Activated B cell treated with CpG ODN at 0.5 μM for 24 hours (primary cell): ENCODE measurements at regions not wholly inside any gene's neighbourhood (a gene's known extent, or its start where the extent isn't known, plus 50 kb on each side); places are given as distances from the start of the nearest gene placed in this dataset.

ENCODE experiments used
- ATAC-seq: fragments of 200-7000 bp; cut with Tn5 transposase; one replicate; pipeline ENCODE4 v1.10.0; 2021; ENCODE audit warnings: low read depth, mild to moderate bottlenecking, moderate library complexity
- CTCF ChIA-PET: fragments of 350-600 bp; sonication (Branson Sonifier 250); formaldehyde crosslinking; loops from one replicate; lab custom pipeline; 2021; ENCODE audit warnings: antibody characterized with exemption; lab: Charles Lee
- POLR2A ChIA-PET: fragments of 350-600 bp; sonication (Branson Sonifier 250); formaldehyde crosslinking; loops from one replicate; lab custom pipeline; 2021; ENCODE audit warnings: antibody characterized with exemption; lab: Charles Lee
- DNase-seq: peaks from one replicate; pipeline ENCODE4 v3.0.0; 2022
- H3K27ac Mint-ChIP-seq: one replicate; pipeline ENCODE4 v1.8.0; 2020; ENCODE audit warnings: mixed read lengths
- H3K27me3 Mint-ChIP-seq: one replicate; pipeline ENCODE4 v1.8.0; 2021; ENCODE audit warnings: mixed read lengths
- H3K36me3 Mint-ChIP-seq: one replicate; pipeline ENCODE4 v1.8.0; 2021; ENCODE audit warnings: low read depth, mixed read lengths
- H3K4me1 Mint-ChIP-seq: one replicate; pipeline ENCODE4 v1.8.0; 2021; ENCODE audit warnings: mixed read lengths
- H3K4me3 Mint-ChIP-seq: one replicate; pipeline ENCODE4 v1.8.0; 2020; ENCODE audit warnings: mild to moderate bottlenecking, mixed read lengths
- H3K9me3 Mint-ChIP-seq: one replicate; pipeline ENCODE4 v1.8.0; 2020; ENCODE audit warnings: mixed read lengths
- intact Hi-C: fragments of 100-400 bp; cut with micrococcal nuclease; formaldehyde crosslinking; loops from one replicate; pipeline ENCODE4 v1.15.1; 2024
- TF ChIP-seq, protein P1 (sequence below): fragments of 200-600 bp; IDR thresholded peaks from one replicate; pipeline ENCODE4 v1.8.0; 2022; ENCODE audit warnings: antibody characterized with exemption, mild to moderate bottlenecking

DNA sequence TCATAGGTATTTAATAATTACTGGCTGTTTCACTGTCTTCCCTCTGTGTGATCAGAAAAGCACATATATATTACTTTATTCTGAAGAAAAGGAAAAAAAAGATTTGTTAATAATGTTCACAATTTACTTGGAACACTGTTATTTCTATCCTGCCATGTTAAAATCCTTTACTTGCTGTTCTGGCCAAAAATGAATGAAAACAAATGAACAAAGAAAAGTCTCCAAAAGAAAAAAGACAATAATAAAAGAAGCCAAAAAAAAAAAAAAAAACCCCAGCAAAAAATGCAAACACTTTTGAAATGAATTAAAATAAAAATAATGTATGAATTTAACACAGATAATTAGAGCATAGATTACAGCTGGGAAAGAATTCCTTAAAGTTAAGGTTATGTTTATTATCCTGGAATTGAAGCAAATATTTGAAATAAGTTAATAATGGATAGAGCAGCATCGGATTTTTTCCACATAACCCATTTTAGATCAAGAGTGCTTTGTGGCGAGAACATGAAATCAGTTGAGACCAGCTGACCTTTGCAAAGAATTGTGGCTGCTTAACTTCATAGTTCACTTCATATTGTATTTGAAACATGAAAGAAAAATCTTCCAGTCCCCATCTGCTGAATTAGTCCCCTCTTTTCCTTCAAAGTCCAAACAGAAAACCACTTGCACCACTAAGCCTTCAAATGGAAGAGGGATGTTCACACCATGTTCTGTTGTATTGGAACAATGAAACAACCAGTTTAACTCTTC, 444.8 kb downstream of the ADAMTS20 start:
- CTCF ChIA-PET, result no interaction called here

DNA sequence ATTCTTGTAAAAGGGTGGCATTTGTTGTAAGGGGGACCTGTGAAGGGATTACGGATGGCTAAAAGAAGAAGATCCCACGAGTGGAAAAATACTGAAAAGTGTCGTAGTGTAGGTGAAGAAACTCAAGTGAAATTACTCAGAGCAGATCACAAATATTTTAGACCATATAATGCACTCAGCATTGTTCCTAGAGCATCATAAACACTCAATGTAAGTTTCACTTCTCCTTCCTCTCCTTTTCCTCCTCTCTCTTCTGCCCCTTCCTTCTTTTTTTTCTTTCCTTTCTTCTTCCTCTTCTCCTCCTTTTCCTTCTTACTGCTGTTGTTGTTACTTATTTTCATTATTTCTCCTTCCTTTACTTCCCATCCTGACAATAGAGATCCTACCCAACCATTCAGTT, 445.6 kb downstream of the ADAMTS20 start:
- TF ChIP-seq, protein P1, sequence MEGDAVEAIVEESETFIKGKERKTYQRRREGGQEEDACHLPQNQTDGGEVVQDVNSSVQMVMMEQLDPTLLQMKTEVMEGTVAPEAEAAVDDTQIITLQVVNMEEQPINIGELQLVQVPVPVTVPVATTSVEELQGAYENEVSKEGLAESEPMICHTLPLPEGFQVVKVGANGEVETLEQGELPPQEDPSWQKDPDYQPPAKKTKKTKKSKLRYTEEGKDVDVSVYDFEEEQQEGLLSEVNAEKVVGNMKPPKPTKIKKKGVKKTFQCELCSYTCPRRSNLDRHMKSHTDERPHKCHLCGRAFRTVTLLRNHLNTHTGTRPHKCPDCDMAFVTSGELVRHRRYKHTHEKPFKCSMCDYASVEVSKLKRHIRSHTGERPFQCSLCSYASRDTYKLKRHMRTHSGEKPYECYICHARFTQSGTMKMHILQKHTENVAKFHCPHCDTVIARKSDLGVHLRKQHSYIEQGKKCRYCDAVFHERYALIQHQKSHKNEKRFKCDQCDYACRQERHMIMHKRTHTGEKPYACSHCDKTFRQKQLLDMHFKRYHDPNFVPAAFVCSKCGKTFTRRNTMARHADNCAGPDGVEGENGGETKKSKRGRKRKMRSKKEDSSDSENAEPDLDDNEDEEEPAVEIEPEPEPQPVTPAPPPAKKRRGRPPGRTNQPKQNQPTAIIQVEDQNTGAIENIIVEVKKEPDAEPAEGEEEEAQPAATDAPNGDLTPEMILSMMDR, result no peak
- Mint-ChIP-seq H3K27ac (no peak overlapping the region), H3K4me3 (no peak overlapping the region), H3K36me3 (no peaks in the 10 kb centered on the region), H3K9me3 (no peaks in the 10 kb centered on the region), H3K27me3 (peaks cover 5% of the 10 kb centered on the region), H3K4me1 (no peaks in the 10 kb centered on the region)
- DNase-seq (no peak), ATAC-seq (no peak)
- intact Hi-C loops, result no loop called here
- POLR2A ChIA-PET, result no interaction called here
- CTCF ChIA-PET, result no interaction called here

More for the DNA sequence above, 444.8 kb downstream of the ADAMTS20 start:
- Mint-ChIP-seq H3K9me3 (no peaks in the 10 kb centered on the region), H3K27me3 (peaks cover 1% of the 10 kb centered on the region), H3K36me3 (no peaks in the 10 kb centered on the region), H3K4me3 (no peak overlapping the region), H3K27ac (no peak overlapping the region), H3K4me1 (peaks cover 3% of the 10 kb centered on the region)
- DNase-seq (no peak), ATAC-seq (no peak)
- intact Hi-C loops, result no loop called here
- POLR2A ChIA-PET, result no interaction called here
- TF ChIP-seq, protein P1, result no peak

DNA sequence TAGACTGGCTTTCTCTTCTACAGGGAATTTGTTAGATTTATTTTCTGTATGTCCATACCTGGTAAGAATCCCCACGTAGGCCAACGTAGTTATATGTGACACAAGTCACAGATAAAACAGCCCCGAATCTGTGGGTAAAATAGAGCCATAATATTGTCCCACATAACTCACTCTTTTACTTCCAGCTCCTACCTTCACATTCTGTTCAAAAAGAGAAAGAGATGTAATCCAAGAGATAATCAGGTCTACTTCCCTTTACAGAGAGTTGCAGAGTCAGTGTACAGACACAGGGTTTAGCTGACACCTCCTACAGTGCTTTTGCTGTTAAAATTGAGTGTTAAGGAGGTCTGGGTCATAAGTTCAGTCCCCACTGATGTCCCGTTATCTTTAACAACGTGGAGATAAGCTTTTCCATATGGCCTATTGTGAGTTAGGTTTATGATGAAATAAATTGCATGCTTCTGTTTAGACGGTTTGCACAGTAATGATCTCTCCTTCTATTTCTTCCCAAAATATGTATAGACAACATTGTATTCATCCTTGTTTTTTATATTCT, 446.5 kb downstream of the ADAMTS20 start:
- Mint-ChIP-seq H3K4me3 (no peak overlapping the region), H3K27ac (no peak overlapping the region), H3K9me3 (no peaks in the 10 kb centered on the region), H3K36me3 (no peaks in the 10 kb centered on the region), H3K4me1 (no peaks in the 10 kb centered on the region), H3K27me3 (peaks cover 5% of the 10 kb centered on the region)
- ChIA-PET CTCF (no interaction called here), POLR2A (no interaction called here)
- DNase-seq (no peak), ATAC-seq (no peak)
- intact Hi-C loops, result no loop called here
- TF ChIP-seq, protein P1, result no peak

DNA sequence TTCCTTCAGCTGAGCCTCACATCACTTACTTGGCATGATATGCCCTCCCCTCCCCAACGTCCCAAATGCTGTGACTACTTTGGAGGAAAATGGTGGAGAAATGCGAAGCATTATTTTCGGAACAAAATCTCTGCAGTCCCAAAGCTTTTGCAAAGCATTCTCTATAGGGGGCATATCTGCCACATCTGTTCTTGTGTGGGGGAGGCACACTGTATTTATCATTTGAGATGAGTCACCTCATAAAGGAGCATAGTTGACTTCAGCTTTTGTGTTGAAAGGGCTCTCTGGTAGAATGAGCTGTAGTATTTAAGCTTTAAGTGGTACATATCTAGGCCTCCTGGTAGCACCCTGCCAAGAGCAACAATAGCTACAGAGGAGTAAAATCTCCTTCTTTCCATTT, 447.5 kb downstream of the ADAMTS20 start:
- Mint-ChIP-seq H3K9me3 (no peaks in the 10 kb centered on the region), H3K4me3 (no peak overlapping the region), H3K27ac (no peak overlapping the region), H3K4me1 (no peaks in the 10 kb centered on the region), H3K36me3 (no peaks in the 10 kb centered on the region), H3K27me3 (peaks cover 5% of the 10 kb centered on the region)
- CTCF ChIA-PET, result no interaction called here
- DNase-seq (no peak), ATAC-seq (no peak)
- POLR2A ChIA-PET, result no interaction called here
- TF ChIP-seq, protein P1, result no peak
- intact Hi-C loops, result no loop called here

DNA sequence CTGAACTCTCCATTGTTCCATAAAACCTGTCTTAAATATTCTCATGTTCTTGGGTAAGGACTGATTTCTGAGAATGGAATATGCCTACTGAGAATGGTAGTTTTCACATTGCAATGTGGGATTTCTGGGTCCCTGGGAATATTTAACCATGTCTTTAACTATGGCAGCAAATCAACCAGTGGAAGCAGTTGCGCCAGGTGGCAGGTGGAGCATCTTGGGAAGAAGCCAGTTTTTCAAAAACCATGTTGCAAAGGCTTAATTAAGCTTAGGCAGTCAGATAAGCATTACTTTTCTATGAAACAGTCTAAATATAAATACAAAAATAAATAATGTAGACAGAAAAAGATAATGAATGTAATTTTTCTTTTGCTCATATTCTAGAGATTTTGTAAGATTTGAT, 448.1 kb downstream of the ADAMTS20 start:
- TF ChIP-seq, protein P1, result no peak
- POLR2A ChIA-PET, result no interaction called here
- intact Hi-C loops, result no loop called here
- peaks cover 5% of the 10 kb centered on the region for H3K27me3 Mint-ChIP-seq
- H3K9me3 Mint-ChIP-seq, result no peaks in the 10 kb centered on the region
- no peak overlapping the region for H3K27ac Mint-ChIP-seq
- no peak overlapping the region for H3K4me3 Mint-ChIP-seq
- H3K36me3 Mint-ChIP-seq, result no peaks in the 10 kb centered on the region
- H3K4me1 Mint-ChIP-seq, result no peaks in the 10 kb centered on the region
- CTCF ChIA-PET, result no interaction called here
- DNase-seq (no peak), ATAC-seq (no peak)
